A549 (cell line): ENCODE measurements at regions not wholly inside any gene's neighbourhood (a gene's known extent, or its start where the extent isn't known, plus 50 kb on each side); places are given as distances from the start of the nearest gene placed in this dataset.

Experiments
- CTCF ChIP-seq: fragments of >200 bp; sonication (Bioruptor Twin); formaldehyde crosslinking; IDR thresholded peaks from 3 replicates; pipeline ENCODE4 v1.5.1; 2016
- EP300 ChIP-seq, 2 experiments: fragments of >200 bp; sonication (Bioruptor Twin); formaldehyde crosslinking; IDR thresholded peaks; 2 replicates in 1 of 2; 3 replicates in 1 of 2; pipeline ENCODE4 v1.6.1; 2016 to 2017
- JUN ChIP-seq, 2 experiments: fragments of >200 bp; sonication (Bioruptor Twin); formaldehyde crosslinking; IDR thresholded peaks; 2 replicates in 1 of 2; 3 replicates in 1 of 2; pipeline ENCODE4 v1.6.1; 2016 to 2017
- NFE2L2 ChIP-seq: fragments of 150-350 bp; conservative IDR thresholded peaks from 2 replicates; pipeline ENCODE4 v1.6.1; 2014; ENCODE audit warnings: low read length
- NPAS2 ChIP-seq: fragments of 250-450 bp; sonication (Bioruptor Pico); IDR thresholded peaks from 2 replicates; pipeline ENCODE4 v1.8.0; 2022; ENCODE audit warnings: mild to moderate bottlenecking, moderate library complexity, borderline replicate concordance
- POLR2A ChIP-seq: IDR thresholded peaks from 2 replicates; pipeline ENCODE4 v1.6.1; 2012; ENCODE audit warnings: mild to moderate bottlenecking, low read length
- POLR2AphosphoS2 ChIP-seq: conservative IDR thresholded peaks from 2 replicates; pipeline ENCODE4 v1.6.1; 2012; ENCODE audit warnings: low read length, improper control_type of control experiment, inconsistent platforms
- SREBF2 ChIP-seq: fragments of 450-650 bp; IDR thresholded peaks from 2 replicates; pipeline ENCODE4 v1.6.1; 2014; ENCODE audit warnings: mild to moderate bottlenecking, moderate library complexity
- USF2 ChIP-seq: fragments of 450-650 bp; IDR thresholded peaks from 2 replicates; pipeline ENCODE4 v1.6.1; 2014; ENCODE audit warnings: antibody characterized with exemption
- TF ChIP-seq, protein P1 (sequence below): IDR thresholded peaks from 2 replicates; pipeline ENCODE4 v1.6.1; 2012
- TF ChIP-seq, protein P2 (sequence below): IDR thresholded peaks from 2 replicates; pipeline ENCODE4 v1.6.1; 2012

GRCh38 chr4:186826006-186826405 lies 102.3 kb upstream of the FAT1 start:
- TF ChIP-seq CTCF (no peak), NFE2L2 (no peak), EP300 (IDR thresholded peaks at IDR 0.05) (no peak), SREBF2 (no peak), POLR2AphosphoS2 (no peak), POLR2A (no peak), NPAS2 (CRISPR knock-in tag) (no peak), USF2 (no peak), JUN (IDR thresholded peaks at IDR 0.05) (no peak)
- TF ChIP-seq, protein P1, sequence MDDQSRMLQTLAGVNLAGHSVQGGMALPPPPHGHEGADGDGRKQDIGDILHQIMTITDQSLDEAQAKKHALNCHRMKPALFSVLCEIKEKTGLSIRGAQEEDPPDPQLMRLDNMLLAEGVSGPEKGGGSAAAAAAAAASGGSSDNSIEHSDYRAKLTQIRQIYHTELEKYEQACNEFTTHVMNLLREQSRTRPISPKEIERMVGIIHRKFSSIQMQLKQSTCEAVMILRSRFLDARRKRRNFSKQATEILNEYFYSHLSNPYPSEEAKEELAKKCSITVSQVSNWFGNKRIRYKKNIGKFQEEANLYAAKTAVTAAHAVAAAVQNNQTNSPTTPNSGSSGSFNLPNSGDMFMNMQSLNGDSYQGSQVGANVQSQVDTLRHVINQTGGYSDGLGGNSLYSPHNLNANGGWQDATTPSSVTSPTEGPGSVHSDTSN, result no peak
- TF ChIP-seq, protein P2, sequence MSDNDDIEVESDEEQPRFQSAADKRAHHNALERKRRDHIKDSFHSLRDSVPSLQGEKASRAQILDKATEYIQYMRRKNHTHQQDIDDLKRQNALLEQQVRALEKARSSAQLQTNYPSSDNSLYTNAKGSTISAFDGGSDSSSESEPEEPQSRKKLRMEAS, result no peak
